Mesenchymal stem cell (in vitro differentiated cells and primary cell): ENCODE measurements at regions not wholly inside any gene's neighbourhood (a gene's known extent, or its start where the extent isn't known, plus 50 kb on each side); places are given as distances from the start of the nearest gene placed in this dataset.
A peak's percentile ranks its signal among the peaks of the same experiment; 100 is the strongest.

Experiments used
- DNase-seq: peaks from one replicate; pipeline ENCODE4 v3.0.0-alpha.2; 2013
- H2AFZ ChIP-seq: one replicate; pipeline ENCODE4 v1.6.1; 2013; ENCODE audit warnings: low read depth, mild to moderate bottlenecking, control low read depth, inconsistent platforms, low read length, moderate library complexity
- H2AK5ac ChIP-seq: 2 replicates; pipeline ENCODE4 v1.6.1; 2013; ENCODE audit warnings: low read length, moderate library complexity, mild to moderate bottlenecking, inconsistent platforms; ENCODE audit not compliant: severe bottlenecking
- H2BK120ac ChIP-seq: one replicate; pipeline ENCODE4 v1.6.1; 2013; ENCODE audit warnings: low read depth, mild to moderate bottlenecking, inconsistent platforms, low read length, moderate library complexity
- H2BK12ac ChIP-seq, 2 experiments: one replicate each; pipeline ENCODE4 v1.6.1; 2013; ENCODE audit warnings: inconsistent platforms in 2 of 2, low read length in 2 of 2, mild to moderate bottlenecking in 2 of 2, moderate library complexity in 2 of 2, control low read depth in 1 of 2
- H2BK15ac ChIP-seq: one replicate; pipeline ENCODE4 v1.6.1; 2013; ENCODE audit warnings: mild to moderate bottlenecking, low read depth, inconsistent platforms; ENCODE audit not compliant: poor library complexity, severe bottlenecking
- H2BK5ac ChIP-seq: 2 replicates; pipeline ENCODE4 v1.6.1; 2013; ENCODE audit warnings: low read depth, mild to moderate bottlenecking, low read length, control low read depth, inconsistent platforms; ENCODE audit not compliant: poor library complexity, severe bottlenecking
- H3K14ac ChIP-seq, 2 experiments: one replicate each; pipeline ENCODE4 v1.6.1; 2013; ENCODE audit warnings: inconsistent platforms in 2 of 2, low read length in 2 of 2, control low read depth in 1 of 2, mild to moderate bottlenecking in 1 of 2, moderate library complexity in 1 of 2
- H3K18ac ChIP-seq, 2 experiments: one replicate each; pipeline ENCODE4 v1.6.1; 2013; ENCODE audit warnings: inconsistent platforms in 2 of 2, low read length in 2 of 2, control low read depth in 1 of 2, low read depth in 1 of 2, mild to moderate bottlenecking in 1 of 2
- H3K23ac ChIP-seq, 2 experiments: one replicate each; pipeline ENCODE4 v1.6.1; 2013; ENCODE audit warnings: inconsistent platforms in 2 of 2, low read length in 2 of 2, mild to moderate bottlenecking in 2 of 2, moderate library complexity in 2 of 2, control low read depth in 1 of 2
- H3K27ac ChIP-seq: 2 replicates; pipeline ENCODE4 v1.5.1; 2013; ENCODE audit warnings: mild to moderate bottlenecking, moderate library complexity, low read length, control low read depth, inconsistent platforms; ENCODE audit not compliant: poor library complexity, severe bottlenecking
- H3K27me3 ChIP-seq, 2 experiments: 2 replicates each; pipeline versions ENCODE4 v1.6.1 to v1.7.0; 2013; ENCODE audit warnings: low read length in 2 of 2, mild to moderate bottlenecking in 2 of 2, moderate library complexity in 2 of 2, control low read depth in 1 of 2, inconsistent platforms in 1 of 2; ENCODE audit not compliant: control insufficient read depth in 1 of 2, insufficient read depth in 1 of 2
- H3K36me3 ChIP-seq, 2 experiments: 2 replicates each; pipeline versions ENCODE4 v1.6.1 to v1.7.0; 2013; ENCODE audit warnings: low read length in 2 of 2, control low read depth in 1 of 2, inconsistent platforms in 1 of 2, low read depth in 1 of 2, mild to moderate bottlenecking in 1 of 2; ENCODE audit not compliant: insufficient read depth in 2 of 2, control insufficient read depth in 1 of 2
- H3K4ac ChIP-seq, 2 experiments: one replicate each; pipeline ENCODE4 v1.6.1; 2013; ENCODE audit warnings: inconsistent platforms in 2 of 2, low read length in 2 of 2, mild to moderate bottlenecking in 2 of 2, moderate library complexity in 2 of 2, control low read depth in 1 of 2, low read depth in 1 of 2
- H3K4me1 ChIP-seq: 2 replicates; pipeline ENCODE4 v1.6.1; 2013; ENCODE audit warnings: low read depth, low read length, control low read depth; ENCODE audit not compliant: control insufficient read depth, insufficient read depth
- H3K4me2 ChIP-seq: 2 replicates; pipeline ENCODE4 v1.6.1; 2013; ENCODE audit warnings: low read length, mild to moderate bottlenecking, inconsistent platforms; ENCODE audit not compliant: poor library complexity, severe bottlenecking
- H3K4me3 ChIP-seq, 2 experiments: 2 replicates each; pipeline versions ENCODE4 v1.5.1 to v1.7.0; 2013; ENCODE audit warnings: low read length in 2 of 2, mild to moderate bottlenecking in 2 of 2, control low read depth in 1 of 2, low read depth in 1 of 2; ENCODE audit not compliant: insufficient read depth in 1 of 2
- H3K79me1 ChIP-seq: replicated peaks from 2 replicates; pipeline ENCODE4 v1.6.1; 2013; ENCODE audit warnings: mild to moderate bottlenecking, control low read depth, low read length, inconsistent platforms; ENCODE audit not compliant: poor library complexity, severe bottlenecking
- H3K9ac ChIP-seq: 2 replicates; pipeline ENCODE4 v1.7.0; 2013; ENCODE audit warnings: mild to moderate bottlenecking, low read length, moderate library complexity
- H3K9me3 ChIP-seq: 2 replicates; pipeline ENCODE4 v1.7.0; 2013; ENCODE audit warnings: mild to moderate bottlenecking, low read length; ENCODE audit not compliant: control insufficient read depth
- H4K8ac ChIP-seq: one replicate; pipeline ENCODE4 v1.6.1; 2013; ENCODE audit warnings: inconsistent platforms, mild to moderate bottlenecking, low read length, moderate library complexity
- H4K91ac ChIP-seq: one replicate; pipeline ENCODE4 v1.6.1; 2013; ENCODE audit warnings: mild to moderate bottlenecking, low read length, inconsistent platforms
- WGBS: methylation state at CpG from one replicate; pipeline ENCODE4 v1.1.7; 2013; ENCODE audit warnings: mixed read lengths; 5-methylcytosine and 5-hydroxymethylcytosine counted together

- no peak overlapping the region for H3K4me3 ChIP-seq
- H4K91ac ChIP-seq: no peak overlapping the region
- no peak overlapping the region for H2BK12ac ChIP-seq
- H3K4me1 ChIP-seq: no peaks in the 10 kb centered on the region
- H3K36me3 ChIP-seq: no peaks in the 10 kb centered on the region
- no peak overlapping the region for H3K23ac ChIP-seq
- H3K4ac ChIP-seq: no peak overlapping the region
- no peak overlapping the region for H4K8ac ChIP-seq
- H2AFZ ChIP-seq: no peak overlapping the region
- H3K27ac ChIP-seq: no peak overlapping the region
- no peak overlapping the region for H2BK120ac ChIP-seq
- H3K9ac ChIP-seq: no peak overlapping the region
- H3K14ac ChIP-seq: no peak overlapping the region
- H2BK15ac ChIP-seq: no peak overlapping the region
- peak; percentile 54 for DNase-seq
- H3K18ac ChIP-seq: no peak overlapping the region
- H3K27me3 ChIP-seq: peaks cover 0 to 24% of the 10 kb centered on the region in 2 experiments
- H3K4me2 ChIP-seq: no peak overlapping the region
- no peaks in the 10 kb centered on the region for H3K9me3 ChIP-seq
- H3K79me1 ChIP-seq: no peaks in the 10 kb centered on the region
- WGBS: 26% methylated on average over 2 of the region's 2 CpGs
- H2AK5ac ChIP-seq: no peak overlapping the region
- no peak overlapping the region for H2BK5ac ChIP-seq
These were observed 60.4 kb upstream of the TNFSF4 start for GRCh38 chr1:173267453-173267945.

GRCh38 chr1:173268261-173268660 lies 61.1 kb upstream of the TNFSF4 start:
- H3K9ac ChIP-seq: no peak overlapping the region
- no peak overlapping the region for H3K4me2 ChIP-seq
- H3K4me1 ChIP-seq: no peaks in the 10 kb centered on the region
- H3K79me1 ChIP-seq: no peaks in the 10 kb centered on the region
- H3K27ac ChIP-seq: no peak overlapping the region
- no peak overlapping the region for H3K4ac ChIP-seq
- peaks cover 0 to 24% of the 10 kb centered on the region in 2 experiments for H3K27me3 ChIP-seq
- no peak overlapping the region for H3K18ac ChIP-seq
- no peak overlapping the region for H2BK15ac ChIP-seq
- H2BK5ac ChIP-seq: no peak overlapping the region
- no peak overlapping the region for H2BK12ac ChIP-seq
- no peak overlapping the region for H4K91ac ChIP-seq
- no peak overlapping the region for H3K23ac ChIP-seq
- no peaks in the 10 kb centered on the region for H3K9me3 ChIP-seq
- H2BK120ac ChIP-seq: no peak overlapping the region
- WGBS: no CpG with 5 or more reads among the region's 1 CpG
- no peaks in the 10 kb centered on the region for H3K36me3 ChIP-seq
- H2AFZ ChIP-seq: no peak overlapping the region
- H3K14ac ChIP-seq: no peak overlapping the region
- DNase-seq: no peak
- H3K4me3 ChIP-seq: no peak overlapping the region
- H4K8ac ChIP-seq: no peak overlapping the region
- no peak overlapping the region for H2AK5ac ChIP-seq

DNA sequence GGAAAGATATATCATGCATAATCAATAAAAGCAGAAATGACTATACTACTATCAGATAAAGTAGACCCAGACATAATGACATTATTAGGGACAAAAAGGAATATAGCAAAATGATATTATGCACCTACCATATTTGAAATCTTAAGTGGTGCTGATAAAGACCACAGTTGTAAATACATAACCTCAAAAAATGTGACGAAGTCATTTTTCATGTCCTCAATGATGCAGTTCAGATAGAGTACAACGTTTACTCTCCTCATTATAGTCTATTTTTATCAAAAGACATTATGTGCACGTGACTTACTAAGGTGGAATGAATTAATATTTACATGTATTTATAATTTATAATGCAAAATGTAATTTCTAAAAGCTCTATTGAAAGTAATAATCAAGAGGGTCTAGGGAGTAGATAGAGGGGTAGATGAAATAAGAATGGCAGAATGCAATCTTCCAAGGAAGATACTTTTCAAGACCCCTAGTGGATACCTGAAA lies 61.7 kb upstream of the TNFSF4 start:
- H3K9ac ChIP-seq: no peak overlapping the region
- H3K4me1 ChIP-seq: no peaks in the 10 kb centered on the region
- no peak overlapping the region for H3K14ac ChIP-seq
- H2BK5ac ChIP-seq: no peak overlapping the region
- no peak overlapping the region for H3K27ac ChIP-seq
- no peak overlapping the region for H4K91ac ChIP-seq
- H2BK15ac ChIP-seq: no peak overlapping the region
- no peak overlapping the region for H2BK12ac ChIP-seq
- no peaks in the 10 kb centered on the region for H3K9me3 ChIP-seq
- H3K23ac ChIP-seq: no peak overlapping the region
- H3K79me1 ChIP-seq: no peaks in the 10 kb centered on the region
- H3K18ac ChIP-seq: no peak overlapping the region
- no CpG with 5 or more reads among the region's 3 CpGs for WGBS
- DNase-seq: no peak
- H3K4ac ChIP-seq: no peak overlapping the region
- H3K4me3 ChIP-seq: no peak overlapping the region
- no peak overlapping the region for H2AK5ac ChIP-seq
- H2BK120ac ChIP-seq: no peak overlapping the region
- no peak overlapping the region for H4K8ac ChIP-seq
- H3K4me2 ChIP-seq: no peak overlapping the region
- no peak overlapping the region for H2AFZ ChIP-seq
- H3K27me3 ChIP-seq: peaks cover 0 to 21% of the 10 kb centered on the region in 2 experiments
- H3K36me3 ChIP-seq: no peaks in the 10 kb centered on the region

GRCh38 chr1:173269490-173270230 lies 62.5 kb upstream of the TNFSF4 start:
- Histone ChIP-seq H3K4me3 (no peak overlapping the region), H2BK12ac (no peak overlapping the region), H3K36me3 (no peaks in the 10 kb centered on the region), H2BK120ac (no peak overlapping the region), H4K8ac (no peak overlapping the region), H3K79me1 (no peaks in the 10 kb centered on the region), H2BK5ac (no peak overlapping the region), H3K23ac (no peak overlapping the region), H3K27ac (no peak overlapping the region), H3K9ac (no peak overlapping the region), H3K18ac (no peak overlapping the region), H3K27me3 (peaks cover 0 to 22% of the 10 kb centered on the region in 2 experiments), H2AFZ (no peak overlapping the region), H2BK15ac (no peak overlapping the region), H3K9me3 (no peaks in the 10 kb centered on the region), H3K4me1 (no peaks in the 10 kb centered on the region), H4K91ac (no peak overlapping the region), H3K14ac (no peak overlapping the region), H3K4ac (no peak overlapping the region), H2AK5ac (no peak overlapping the region), H3K4me2 (no peak overlapping the region)
- peak; percentile 89 for DNase-seq
- WGBS: 16% methylated on average over 2 of the region's 2 CpGs
